ENCODE measurements at regions not wholly inside any gene's neighbourhood (a gene's known extent, or its start where the extent isn't known, plus 50 kb on each side); places are given as distances from the start of the nearest gene placed in this dataset.

DNA sequence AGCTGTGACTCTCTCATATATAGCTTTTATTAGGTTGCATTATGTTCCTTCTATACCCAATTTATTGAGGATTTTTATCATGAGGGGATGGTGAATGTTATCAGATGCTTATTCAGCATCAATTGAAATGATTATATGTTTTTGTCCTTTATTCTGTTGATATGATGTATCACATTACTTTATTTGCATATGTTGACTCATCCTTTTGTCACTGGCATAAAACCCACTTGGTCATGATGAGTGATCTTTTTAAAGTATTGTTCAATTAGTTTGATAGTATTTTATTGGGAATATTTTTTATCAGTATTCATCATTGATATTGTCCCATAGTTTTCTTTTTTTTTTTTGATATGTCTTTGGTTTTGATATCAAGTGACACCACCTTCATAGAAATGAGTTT lies 529.9 kb downstream of the MMUT start:
- TF ChIP-seq, protein P1, sequence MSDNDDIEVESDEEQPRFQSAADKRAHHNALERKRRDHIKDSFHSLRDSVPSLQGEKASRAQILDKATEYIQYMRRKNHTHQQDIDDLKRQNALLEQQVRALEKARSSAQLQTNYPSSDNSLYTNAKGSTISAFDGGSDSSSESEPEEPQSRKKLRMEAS (IDR thresholded peaks at IDR 0.05): no peak
- TF ChIP-seq, protein P2, sequence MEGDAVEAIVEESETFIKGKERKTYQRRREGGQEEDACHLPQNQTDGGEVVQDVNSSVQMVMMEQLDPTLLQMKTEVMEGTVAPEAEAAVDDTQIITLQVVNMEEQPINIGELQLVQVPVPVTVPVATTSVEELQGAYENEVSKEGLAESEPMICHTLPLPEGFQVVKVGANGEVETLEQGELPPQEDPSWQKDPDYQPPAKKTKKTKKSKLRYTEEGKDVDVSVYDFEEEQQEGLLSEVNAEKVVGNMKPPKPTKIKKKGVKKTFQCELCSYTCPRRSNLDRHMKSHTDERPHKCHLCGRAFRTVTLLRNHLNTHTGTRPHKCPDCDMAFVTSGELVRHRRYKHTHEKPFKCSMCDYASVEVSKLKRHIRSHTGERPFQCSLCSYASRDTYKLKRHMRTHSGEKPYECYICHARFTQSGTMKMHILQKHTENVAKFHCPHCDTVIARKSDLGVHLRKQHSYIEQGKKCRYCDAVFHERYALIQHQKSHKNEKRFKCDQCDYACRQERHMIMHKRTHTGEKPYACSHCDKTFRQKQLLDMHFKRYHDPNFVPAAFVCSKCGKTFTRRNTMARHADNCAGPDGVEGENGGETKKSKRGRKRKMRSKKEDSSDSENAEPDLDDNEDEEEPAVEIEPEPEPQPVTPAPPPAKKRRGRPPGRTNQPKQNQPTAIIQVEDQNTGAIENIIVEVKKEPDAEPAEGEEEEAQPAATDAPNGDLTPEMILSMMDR (IDR thresholded peaks at IDR 0.05; ENCODE audit: low read depth, low read length, missing input control): no peak
- no peak for TF ChIP-seq YY1 (IDR thresholded peaks at IDR 0.05)
- TF ChIP-seq HNF4A (conservative IDR thresholded peaks at IDR 0.05): no peak
- TF ChIP-seq, protein P3, sequence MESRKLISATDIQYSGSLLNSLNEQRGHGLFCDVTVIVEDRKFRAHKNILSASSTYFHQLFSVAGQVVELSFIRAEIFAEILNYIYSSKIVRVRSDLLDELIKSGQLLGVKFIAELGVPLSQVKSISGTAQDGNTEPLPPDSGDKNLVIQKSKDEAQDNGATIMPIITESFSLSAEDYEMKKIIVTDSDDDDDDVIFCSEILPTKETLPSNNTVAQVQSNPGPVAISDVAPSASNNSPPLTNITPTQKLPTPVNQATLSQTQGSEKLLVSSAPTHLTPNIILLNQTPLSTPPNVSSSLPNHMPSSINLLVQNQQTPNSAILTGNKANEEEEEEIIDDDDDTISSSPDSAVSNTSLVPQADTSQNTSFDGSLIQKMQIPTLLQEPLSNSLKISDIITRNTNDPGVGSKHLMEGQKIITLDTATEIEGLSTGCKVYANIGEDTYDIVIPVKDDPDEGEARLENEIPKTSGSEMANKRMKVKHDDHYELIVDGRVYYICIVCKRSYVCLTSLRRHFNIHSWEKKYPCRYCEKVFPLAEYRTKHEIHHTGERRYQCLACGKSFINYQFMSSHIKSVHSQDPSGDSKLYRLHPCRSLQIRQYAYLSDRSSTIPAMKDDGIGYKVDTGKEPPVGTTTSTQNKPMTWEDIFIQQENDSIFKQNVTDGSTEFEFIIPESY (IDR thresholded peaks at IDR 0.05): no peak
- no peak for TF ChIP-seq GABPA (IDR thresholded peaks at IDR 0.05 in 1 of 2, conservative IDR thresholded peaks at IDR 0.05 in 1 of 2)

Measured in liver (tissue), 3 donors.